Hepatocyte (in vitro differentiated cells): ENCODE measurements at regions not wholly inside any gene's neighbourhood (a gene's known extent, or its start where the extent isn't known, plus 50 kb on each side); places are given as distances from the start of the nearest gene placed in this dataset.

Experiments used
- CTCF ChIP-seq: fragments of 200-600 bp; sonication (generic); IDR thresholded peaks from 2 replicates; pipeline ENCODE4 v1.5.1; 2016; ENCODE audit warnings: antibody characterized with exemption, mild to moderate bottlenecking; ENCODE audit not compliant: poor library complexity
- EZH2 ChIP-seq: fragments of 200-600 bp; sonication (generic); IDR thresholded peaks from 2 replicates; pipeline ENCODE4 v1.6.1; 2016; ENCODE audit warnings: antibody characterized with exemption, mild to moderate bottlenecking, borderline replicate concordance

GRCh38 chr19:23991170-23991569 lies 76.5 kb downstream of the ZNF726 start:
- no peak for TF ChIP-seq EZH2
- TF ChIP-seq CTCF = no peak
